Uterus (tissue), 3 donors: ENCODE measurements at regions not wholly inside any gene's neighbourhood (a gene's known extent, or its start where the extent isn't known, plus 50 kb on each side); places are given as distances from the start of the nearest gene placed in this dataset.
"Not testable (repeated sequence)": the region's sequence is repeated elsewhere in the genome, so short reads cannot be mapped to it uniquely, and the experiment has no call there.

Experiments used
- DNase-seq, 2 donors: peaks; one replicate each; pipeline ENCODE4 v3.0.0-alpha.2; 2019 to 2020
- H3K27ac ChIP-seq, 2 donors: fragments of 200-600 bp; sonication (generic); 1 replicate in 1 of 2; 2 replicates in 1 of 2; pipeline ENCODE4 v1.5.1; 2016 to 2018
- H3K27me3 ChIP-seq, 2 donors: fragments of 200-600 bp; sonication (generic); one replicate each; pipeline ENCODE4 v1.5.1; 2018 to 2019; ENCODE audit warnings: control low read depth in 1 of 2
- H3K36me3 ChIP-seq, 2 donors: fragments of 200-600 bp; sonication (generic); one replicate each; pipeline ENCODE4 v1.5.1; 2019; ENCODE audit warnings: control low read depth in 1 of 2
- H3K4me1 ChIP-seq, 2 donors: fragments of 200-600 bp; sonication (generic); one replicate each; pipeline ENCODE4 v1.5.1; 2018 to 2019; ENCODE audit warnings: control low read depth in 1 of 2
- H3K4me3 ChIP-seq, 2 donors: fragments of 200-600 bp; sonication (generic); 1 replicate in 1 of 2; 2 replicates in 1 of 2; pipeline ENCODE4 v1.5.1; 2018 to 2019; ENCODE audit warnings: mild to moderate bottlenecking in 1 of 2
- H3K9me3 ChIP-seq, 2 donors: fragments of 200-600 bp; sonication (generic); one replicate each; pipeline ENCODE4 v1.5.1; 2019; ENCODE audit warnings: control low read depth in 1 of 2
- CTCF ChIP-seq, 4 experiments: fragments of 200-600 bp in 2 of 4; fragments of 450-650 bp in 2 of 4; sonication (generic) in 2 of 4; IDR thresholded peaks; one replicate each; pipeline ENCODE4 v1.5.1; 2016 to 2019; ENCODE audit warnings: antibody characterized with exemption in 4 of 4, mild to moderate bottlenecking in 2 of 4, moderate library complexity in 1 of 4
- POLR2A ChIP-seq, 2 donors: fragments of 450-650 bp; IDR thresholded peaks; one replicate each; pipeline ENCODE4 v1.6.1; 2016; ENCODE audit warnings: antibody characterized with exemption in 2 of 2, mild to moderate bottlenecking in 1 of 2, moderate library complexity in 1 of 2
- intact Hi-C: fragments of 100-400 bp; cut with DNase I; formaldehyde crosslinking; loops from one replicate; pipeline ENCODE4 v1.15.1; 2023; ENCODE audit warnings: low total_unique reads
- donor health status: DM: yes; HTN: yes; CAD: no.

DNA sequence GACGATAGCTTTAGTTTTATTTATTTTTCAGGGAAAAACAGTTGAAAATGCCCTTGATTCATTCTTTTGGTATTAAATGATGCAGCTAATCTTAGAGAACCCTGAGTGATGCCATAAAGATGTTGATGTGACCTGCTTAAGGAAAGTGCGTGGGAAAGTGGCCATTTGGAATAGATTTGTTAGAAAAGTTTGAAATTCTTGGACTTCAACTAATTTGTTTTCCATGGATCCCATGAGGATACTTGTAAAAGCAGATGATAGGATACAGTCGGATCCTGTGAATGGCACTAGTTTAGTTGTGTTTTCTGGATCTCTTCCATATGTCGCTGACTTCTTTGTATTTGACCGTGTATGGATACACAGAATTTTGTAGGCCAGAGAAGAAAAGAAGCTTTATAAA is 69.0 kb downstream of the SEPTIN7 start:
- no peak for DNase-seq
- Histone ChIP-seq H3K9me3 (no peaks in the 10 kb centered on the region), H3K27ac (peak overlapping the region; percentile 21 to 58), H3K36me3 (no peaks in the 10 kb centered on the region), H3K4me1 (peaks cover 0 to 9% of the 10 kb centered on the region in 2 donors), H3K27me3 (no peaks in the 10 kb centered on the region), H3K4me3 (no peak overlapping the region)
- intact Hi-C loops = no loop called here
- TF ChIP-seq CTCF (IDR thresholded peaks at IDR 0.05) = no peak
- no peak for TF ChIP-seq POLR2A (IDR thresholded peaks at IDR 0.05)

GRCh38 chr7:35871856-35872255 is 71.0 kb downstream of the SEPTIN7 start:
- Histone ChIP-seq H3K9me3 (no peaks in the 10 kb centered on the region), H3K36me3 (no peaks in the 10 kb centered on the region), H3K4me3 (no peak overlapping the region), H3K27me3 (no peaks in the 10 kb centered on the region), H3K27ac (no peak overlapping the region), H3K4me1 (peaks cover 0 to 9% of the 10 kb centered on the region in 2 donors)
- DNase-seq = no peak
- no peak for TF ChIP-seq CTCF (IDR thresholded peaks at IDR 0.05)
- TF ChIP-seq POLR2A (IDR thresholded peaks at IDR 0.05) = no peak
- intact Hi-C loops = no loop called here

- intact Hi-C loops = no loop called here
- peak overlapping the region in 1 of 2 donors; percentile 29 for H3K27ac ChIP-seq
- peaks cover 0 to 3% of the 10 kb centered on the region in 2 donors for H3K4me1 ChIP-seq
Measured at GRCh38 chr7:35874886-35875285, 74.0 kb downstream of the SEPTIN7 start.

DNA sequence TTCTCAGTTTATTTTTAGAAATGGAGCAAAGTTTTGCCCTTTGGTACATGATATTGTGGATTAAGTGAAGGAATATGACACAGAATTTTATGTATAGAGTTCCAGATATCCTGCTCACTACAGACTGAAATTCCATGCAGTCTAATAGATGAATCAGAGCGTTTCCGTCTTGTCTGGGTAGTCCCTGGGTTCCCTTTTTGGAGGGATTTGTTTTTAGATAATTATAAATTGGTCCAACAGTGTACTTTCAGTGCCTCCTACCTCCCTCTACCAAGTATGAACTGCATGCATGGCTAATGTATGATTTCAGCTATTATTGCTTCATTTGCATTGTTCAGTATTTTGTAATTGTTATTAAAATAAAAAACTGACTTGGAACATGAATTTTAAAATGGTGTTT is 74.4 kb downstream of the SEPTIN7 start:
- no peaks in the 10 kb centered on the region for H3K27me3 ChIP-seq
- H3K4me1 ChIP-seq = peaks cover 0 to 3% of the 10 kb centered on the region in 2 donors
- H3K4me3 ChIP-seq = no peak overlapping the region
- TF ChIP-seq POLR2A (IDR thresholded peaks at IDR 0.05) = no peak
- no peak for TF ChIP-seq CTCF (IDR thresholded peaks at IDR 0.05)
- DNase-seq = no peak
- intact Hi-C loops = no loop called here
- no peaks in the 10 kb centered on the region for H3K36me3 ChIP-seq
- H3K27ac ChIP-seq = peak overlapping the region in 1 of 2 donors; percentile 29
- no peaks in the 10 kb centered on the region for H3K9me3 ChIP-seq

More at GRCh38 chr7:35874886-35875285, 74.0 kb downstream of the SEPTIN7 start:
- no peak for DNase-seq
- Histone ChIP-seq H3K27me3 (no peaks in the 10 kb centered on the region), H3K9me3 (no peaks in the 10 kb centered on the region), H3K4me3 (no peak overlapping the region), H3K36me3 (no peaks in the 10 kb centered on the region)
- TF ChIP-seq CTCF (IDR thresholded peaks at IDR 0.05) (no peak), POLR2A (IDR thresholded peaks at IDR 0.05) (no peak)

DNA sequence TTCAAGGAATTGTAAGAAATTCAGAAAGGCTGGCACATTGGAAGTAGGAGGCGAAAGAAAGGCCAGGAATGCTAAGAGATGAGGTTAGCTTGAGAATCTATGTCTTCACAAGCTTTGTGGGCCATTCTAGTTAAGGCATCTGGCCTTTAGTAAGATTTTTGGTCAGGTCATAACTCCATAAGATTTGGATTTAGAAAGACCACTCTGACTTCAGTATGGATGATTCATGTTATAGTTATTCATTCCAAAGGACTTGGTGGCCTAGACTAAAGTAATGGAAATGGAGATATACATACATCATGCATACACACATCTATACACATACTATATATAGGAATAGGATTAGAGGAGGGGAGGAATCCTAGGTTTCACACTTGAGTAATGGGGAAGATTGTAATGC is 77.5 kb downstream of the SEPTIN7 start:
- Histone ChIP-seq H3K27me3 (no peaks in the 10 kb centered on the region), H3K27ac (no peak overlapping the region), H3K9me3 (no peaks in the 10 kb centered on the region), H3K36me3 (no peaks in the 10 kb centered on the region), H3K4me1 (no peaks in the 10 kb centered on the region), H3K4me3 (no peak overlapping the region)
- no peak for DNase-seq
- no peak for TF ChIP-seq POLR2A (IDR thresholded peaks at IDR 0.05)
- TF ChIP-seq CTCF (IDR thresholded peaks at IDR 0.05) = no peak
- intact Hi-C loops = no loop called here

- H3K4me1 ChIP-seq, H3K27me3 ChIP-seq, H3K4me3 ChIP-seq, H3K9me3 ChIP-seq, intact Hi-C loops, DNase-seq, H3K36me3 ChIP-seq, H3K27ac ChIP-seq: not testable (repeated sequence)
Measured at GRCh38 chr7:35887430-35887829, 86.6 kb downstream of the SEPTIN7 start.
